ENCODE measurements at regions not wholly inside any gene's neighbourhood (a gene's known extent, or its start where the extent isn't known, plus 50 kb on each side); places are given as distances from the start of the nearest gene placed in this dataset.

DNA sequence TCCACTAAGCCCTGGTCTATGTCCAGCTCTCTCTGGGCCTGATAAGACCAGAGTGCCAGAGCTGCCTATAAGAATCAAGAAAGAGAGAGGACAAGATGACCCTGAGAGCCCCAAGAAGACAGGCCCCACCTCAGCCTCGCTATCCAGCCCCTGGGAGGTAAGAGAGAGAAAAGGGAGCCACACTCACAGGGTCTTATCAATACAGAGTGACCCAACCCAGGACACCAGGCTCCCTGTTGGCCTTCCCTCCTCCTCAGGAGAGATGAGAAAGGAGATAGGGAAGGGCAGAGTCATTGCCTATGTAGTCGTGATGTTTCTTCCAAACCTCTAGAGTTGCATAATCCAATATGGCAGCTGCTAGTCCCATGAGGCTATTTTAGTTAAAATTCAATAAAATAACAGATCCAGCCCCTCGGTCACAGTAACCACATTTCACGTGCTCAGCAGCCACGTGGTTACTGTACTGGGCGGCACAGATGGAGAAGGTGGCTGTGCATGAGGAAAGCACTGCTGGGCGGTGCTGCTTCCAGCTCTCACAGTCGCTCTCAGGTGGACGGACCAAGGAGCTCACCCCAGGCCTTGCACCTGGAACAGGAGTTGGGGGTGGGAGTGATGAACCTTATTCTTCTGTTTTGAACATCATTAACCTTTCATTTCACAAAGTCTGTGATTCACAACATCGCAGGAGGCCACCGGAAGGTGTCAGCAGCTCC lies 525.8 kb downstream of the SHQ1 start:
- no peaks in the 10 kb centered on the region for H3K36me3 ChIP-seq (ENCODE audit: control insufficient read depth, insufficient read depth, low read length)
- Mint-ChIP-seq H3K4me3 (no peak overlapping the region), H3K4me1 (peaks cover 5% of the 10 kb centered on the region), H3K27me3 (ENCODE audit: insufficient read depth) (peaks cover 7% of the 10 kb centered on the region), H3K27ac (no peak overlapping the region), H3K9me3 (no peaks in the 10 kb centered on the region), H3K36me3 (ENCODE audit: low read depth) (no peaks in the 10 kb centered on the region)
- H3K4me1 ChIP-seq (ENCODE audit: control insufficient read depth, insufficient read depth, low read length), result peaks cover 8% of the 10 kb centered on the region
- WGBS, 2 experiments (ENCODE audit: insufficient coverage in 1 of 2, insufficient read length in 1 of 2), result 92 to 100% methylated on average over 3 to 11 of the region's 11 CpGs
- no peak overlapping the region for H3K9ac ChIP-seq (ENCODE audit: extremely low read depth, low read length, poor library complexity, severe bottlenecking)
- no peaks in the 10 kb centered on the region for H3K9me3 ChIP-seq (ENCODE audit: control insufficient read depth, low read length)
- DNase-seq, result no peak
- H3K4me3 ChIP-seq (ENCODE audit: low read length), result no peak overlapping the region
- TF ChIP-seq, protein P1, sequence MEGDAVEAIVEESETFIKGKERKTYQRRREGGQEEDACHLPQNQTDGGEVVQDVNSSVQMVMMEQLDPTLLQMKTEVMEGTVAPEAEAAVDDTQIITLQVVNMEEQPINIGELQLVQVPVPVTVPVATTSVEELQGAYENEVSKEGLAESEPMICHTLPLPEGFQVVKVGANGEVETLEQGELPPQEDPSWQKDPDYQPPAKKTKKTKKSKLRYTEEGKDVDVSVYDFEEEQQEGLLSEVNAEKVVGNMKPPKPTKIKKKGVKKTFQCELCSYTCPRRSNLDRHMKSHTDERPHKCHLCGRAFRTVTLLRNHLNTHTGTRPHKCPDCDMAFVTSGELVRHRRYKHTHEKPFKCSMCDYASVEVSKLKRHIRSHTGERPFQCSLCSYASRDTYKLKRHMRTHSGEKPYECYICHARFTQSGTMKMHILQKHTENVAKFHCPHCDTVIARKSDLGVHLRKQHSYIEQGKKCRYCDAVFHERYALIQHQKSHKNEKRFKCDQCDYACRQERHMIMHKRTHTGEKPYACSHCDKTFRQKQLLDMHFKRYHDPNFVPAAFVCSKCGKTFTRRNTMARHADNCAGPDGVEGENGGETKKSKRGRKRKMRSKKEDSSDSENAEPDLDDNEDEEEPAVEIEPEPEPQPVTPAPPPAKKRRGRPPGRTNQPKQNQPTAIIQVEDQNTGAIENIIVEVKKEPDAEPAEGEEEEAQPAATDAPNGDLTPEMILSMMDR (conservative IDR thresholded peaks at IDR 0.05), result no peak
- no peaks in the 10 kb centered on the region for H3K27me3 ChIP-seq (ENCODE audit: control insufficient read depth, insufficient read depth, low read length, poor library complexity, severe bottlenecking)
- no peak overlapping the region for H3K27ac ChIP-seq (ENCODE audit: low read depth, low read length)

DNA sequence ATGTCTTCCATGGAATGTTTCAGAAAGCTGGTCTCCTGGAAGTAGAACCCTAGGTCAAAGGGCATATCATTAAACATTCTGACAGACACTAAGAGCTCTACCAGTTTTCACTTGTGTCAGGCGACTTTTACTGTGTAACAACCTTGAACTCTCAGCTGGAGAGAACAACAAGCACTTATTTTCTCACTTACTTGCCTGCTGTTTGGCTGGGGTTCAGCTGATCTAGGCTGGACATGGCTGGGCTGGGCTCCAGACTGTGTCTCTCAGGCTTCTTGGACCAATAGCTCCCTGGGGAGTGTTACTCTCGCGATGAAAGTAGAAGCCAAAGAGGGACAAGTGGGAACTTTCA lies 527.3 kb downstream of the SHQ1 start:
- Mint-ChIP-seq H3K27ac (no peak overlapping the region), H3K4me3 (no peak overlapping the region), H3K27me3 (ENCODE audit: insufficient read depth) (peaks cover 6% of the 10 kb centered on the region), H3K4me1 (peaks cover 5% of the 10 kb centered on the region), H3K36me3 (ENCODE audit: low read depth) (no peaks in the 10 kb centered on the region), H3K9me3 (no peaks in the 10 kb centered on the region)
- Histone ChIP-seq H3K36me3 (ENCODE audit: control insufficient read depth, insufficient read depth, low read length) (no peaks in the 10 kb centered on the region), H3K9me3 (ENCODE audit: control insufficient read depth, low read length) (no peaks in the 10 kb centered on the region), H3K4me1 (ENCODE audit: control insufficient read depth, insufficient read depth, low read length) (peaks cover 5% of the 10 kb centered on the region), H3K27ac (ENCODE audit: low read depth, low read length) (no peak overlapping the region), H3K9ac (ENCODE audit: extremely low read depth, low read length, poor library complexity, severe bottlenecking) (no peak overlapping the region), H3K27me3 (ENCODE audit: control insufficient read depth, insufficient read depth, low read length, poor library complexity, severe bottlenecking) (no peaks in the 10 kb centered on the region), H3K4me3 (ENCODE audit: low read length) (no peak overlapping the region)
- TF ChIP-seq, protein P1 (conservative IDR thresholded peaks at IDR 0.05), result no peak
- DNase-seq, result no peak
- 90 to 97% methylated on average over 1 to 3 of the region's 3 CpGs for WGBS, 2 experiments (ENCODE audit: insufficient coverage in 1 of 2, insufficient read length in 1 of 2)

DNA sequence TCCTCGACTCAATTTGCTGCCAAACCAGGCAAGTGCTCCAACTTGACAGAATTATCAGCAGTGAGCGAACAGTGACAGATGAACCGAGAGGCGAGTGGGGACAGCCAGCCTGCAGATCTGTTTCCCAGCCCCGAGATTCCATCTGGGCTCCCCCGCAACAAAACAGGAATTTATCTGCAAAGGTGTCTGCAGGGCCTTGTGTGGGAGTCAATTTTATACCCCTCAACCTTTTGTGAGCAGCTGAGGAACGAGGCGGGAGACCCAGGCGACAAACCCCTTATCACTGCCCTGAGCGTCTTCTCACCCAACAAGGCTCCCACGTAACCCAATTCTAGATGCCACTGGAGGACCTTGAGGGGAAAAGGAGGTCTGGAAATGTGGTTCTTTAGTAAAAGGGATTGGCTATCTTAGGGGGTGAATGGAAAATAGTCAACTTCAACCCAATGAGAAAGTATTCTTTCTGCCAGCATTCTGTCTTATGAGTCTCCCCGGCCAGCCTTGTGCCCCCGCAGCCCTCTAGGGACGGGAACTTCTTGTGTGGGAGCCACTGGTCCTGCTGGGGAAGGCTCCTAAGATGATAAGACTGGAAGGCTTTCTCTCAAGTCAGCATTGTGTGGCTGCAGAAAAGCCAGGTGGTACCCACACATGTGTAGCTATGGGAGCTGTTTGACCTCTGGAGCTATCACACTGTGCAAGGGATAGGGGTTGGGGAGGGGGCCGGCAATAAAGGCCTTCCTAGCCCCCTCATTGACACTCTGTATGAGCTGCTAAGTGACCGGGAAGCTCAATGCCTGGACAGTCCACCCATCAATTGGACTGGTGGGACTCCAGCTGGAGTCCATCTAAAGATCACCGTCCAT lies 527.9 kb downstream of the SHQ1 start:
- H3K36me3 Mint-ChIP-seq (ENCODE audit: low read depth), result no peaks in the 10 kb centered on the region
- TF ChIP-seq, protein P1 (conservative IDR thresholded peaks at IDR 0.05), result no peak

More for the DNA sequence above, 527.9 kb downstream of the SHQ1 start:
- Histone ChIP-seq H3K9ac (ENCODE audit: extremely low read depth, low read length, poor library complexity, severe bottlenecking) (no peak overlapping the region), H3K36me3 (ENCODE audit: control insufficient read depth, insufficient read depth, low read length) (no peaks in the 10 kb centered on the region), H3K4me3 (ENCODE audit: low read length) (no peak overlapping the region), H3K9me3 (ENCODE audit: control insufficient read depth, low read length) (no peaks in the 10 kb centered on the region), H3K27me3 (ENCODE audit: control insufficient read depth, insufficient read depth, low read length, poor library complexity, severe bottlenecking) (no peaks in the 10 kb centered on the region), H3K27ac (ENCODE audit: low read depth, low read length) (no peak overlapping the region), H3K4me1 (ENCODE audit: control insufficient read depth, insufficient read depth, low read length) (peaks cover 5% of the 10 kb centered on the region)
- Mint-ChIP-seq H3K4me3 (no peak overlapping the region), H3K4me1 (peaks cover 5% of the 10 kb centered on the region), H3K27me3 (ENCODE audit: insufficient read depth) (peaks cover 6% of the 10 kb centered on the region), H3K27ac (no peak overlapping the region), H3K9me3 (no peaks in the 10 kb centered on the region)
- WGBS, 2 experiments (ENCODE audit: insufficient coverage in 1 of 2, insufficient read length in 1 of 2), result 91 to 94% methylated on average over 16 to 17 of the region's 17 CpGs
- no peak for DNase-seq
